Hepatocyte (in vitro differentiated cells): ENCODE measurements at regions not wholly inside any gene's neighbourhood (a gene's known extent, or its start where the extent isn't known, plus 50 kb on each side); places are given as distances from the start of the nearest gene placed in this dataset.

Source experiments
- EZH2 ChIP-seq: fragments of 200-600 bp; sonication (generic); IDR thresholded peaks from 2 replicates; pipeline ENCODE4 v1.6.1; 2016; ENCODE audit warnings: antibody characterized with exemption, mild to moderate bottlenecking, borderline replicate concordance
- EZH2phosphoT487 ChIP-seq: fragments of 200-600 bp; sonication (generic); IDR thresholded peaks from one replicate; pipeline ENCODE4 v1.6.1; 2018; ENCODE audit warnings: antibody characterized with exemption, mild to moderate bottlenecking, low read depth, moderate library complexity; ENCODE audit not compliant: unreplicated experiment, severe bottlenecking
- TF ChIP-seq, protein P1 (sequence below): fragments of 200-600 bp; sonication (generic); IDR thresholded peaks from 2 replicates; pipeline ENCODE4 v1.5.1; 2016; ENCODE audit warnings: antibody characterized with exemption, mild to moderate bottlenecking; ENCODE audit not compliant: poor library complexity

DNA sequence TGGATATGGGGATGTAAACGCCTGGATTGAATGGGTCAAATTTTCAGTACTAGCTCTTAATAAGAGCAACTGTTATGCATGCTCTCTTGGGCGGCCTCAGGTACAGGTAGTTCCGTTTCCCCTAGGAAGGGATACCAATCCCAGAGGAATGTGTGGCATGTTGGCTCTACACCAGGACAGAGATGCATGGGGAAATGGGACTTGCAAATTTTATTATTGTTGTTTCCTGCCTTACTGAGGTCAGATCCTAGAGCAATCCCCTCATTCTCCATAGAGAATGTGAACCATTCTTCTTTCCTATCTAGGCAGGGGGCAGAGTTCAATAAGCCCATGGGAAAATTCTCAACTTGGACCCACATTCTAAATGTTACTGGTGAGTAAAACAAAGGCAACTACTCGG lies 361.8 kb upstream of the FGF16 start:
- TF ChIP-seq, protein P1, sequence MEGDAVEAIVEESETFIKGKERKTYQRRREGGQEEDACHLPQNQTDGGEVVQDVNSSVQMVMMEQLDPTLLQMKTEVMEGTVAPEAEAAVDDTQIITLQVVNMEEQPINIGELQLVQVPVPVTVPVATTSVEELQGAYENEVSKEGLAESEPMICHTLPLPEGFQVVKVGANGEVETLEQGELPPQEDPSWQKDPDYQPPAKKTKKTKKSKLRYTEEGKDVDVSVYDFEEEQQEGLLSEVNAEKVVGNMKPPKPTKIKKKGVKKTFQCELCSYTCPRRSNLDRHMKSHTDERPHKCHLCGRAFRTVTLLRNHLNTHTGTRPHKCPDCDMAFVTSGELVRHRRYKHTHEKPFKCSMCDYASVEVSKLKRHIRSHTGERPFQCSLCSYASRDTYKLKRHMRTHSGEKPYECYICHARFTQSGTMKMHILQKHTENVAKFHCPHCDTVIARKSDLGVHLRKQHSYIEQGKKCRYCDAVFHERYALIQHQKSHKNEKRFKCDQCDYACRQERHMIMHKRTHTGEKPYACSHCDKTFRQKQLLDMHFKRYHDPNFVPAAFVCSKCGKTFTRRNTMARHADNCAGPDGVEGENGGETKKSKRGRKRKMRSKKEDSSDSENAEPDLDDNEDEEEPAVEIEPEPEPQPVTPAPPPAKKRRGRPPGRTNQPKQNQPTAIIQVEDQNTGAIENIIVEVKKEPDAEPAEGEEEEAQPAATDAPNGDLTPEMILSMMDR, result no peak
- TF ChIP-seq EZH2, result no peak
- TF ChIP-seq EZH2phosphoT487, result no peak
